MM.1S (cell line): ENCODE measurements at regions not wholly inside any gene's neighbourhood (a gene's known extent, or its start where the extent isn't known, plus 50 kb on each side); places are given as distances from the start of the nearest gene placed in this dataset.

Experiments
- DNase-seq: peaks from one replicate; pipeline ENCODE4 v3.0.0-alpha.2; 2015
- H2AFZ ChIP-seq: fragments of 300-600 bp; sonication (generic); 2 replicates; pipeline ENCODE4 v1.6.0; 2016; ENCODE audit warnings: antibody characterized with exemption, low read length
- H3F3A ChIP-seq: fragments of 300-600 bp; sonication (generic); 2 replicates; pipeline ENCODE4 v1.6.1; 2016; ENCODE audit warnings: mild to moderate bottlenecking, antibody characterized with exemption, low read length, moderate library complexity, mixed read lengths; ENCODE audit not compliant: insufficient read depth
- H3K27ac ChIP-seq: fragments of 300-600 bp; sonication (generic); 2 replicates; pipeline ENCODE4 v1.5.1; 2016; ENCODE audit warnings: mild to moderate bottlenecking, low read length
- H3K27me3 ChIP-seq: fragments of 300-600 bp; sonication (generic); replicated peaks from 2 replicates; pipeline ENCODE4 v1.6.0; 2016; ENCODE audit warnings: low read length; ENCODE audit not compliant: insufficient read depth
- H3K36me3 ChIP-seq: fragments of 300-600 bp; sonication (generic); replicated peaks from 2 replicates; pipeline ENCODE4 v1.6.1; 2016; ENCODE audit warnings: mild to moderate bottlenecking, low read length, mixed read lengths; ENCODE audit not compliant: insufficient read depth
- H3K4me1 ChIP-seq: fragments of 300-600 bp; sonication (generic); 2 replicates; pipeline ENCODE4 v1.6.1; 2016; ENCODE audit warnings: low read length, mixed read lengths
- H3K4me2 ChIP-seq: fragments of 300-600 bp; sonication (generic); 2 replicates; pipeline ENCODE4 v1.6.0; 2016; ENCODE audit warnings: low read depth, low read length
- H3K4me3 ChIP-seq: fragments of 300-600 bp; sonication (generic); 2 replicates; pipeline ENCODE4 v1.5.1; 2016; ENCODE audit warnings: low read length, mixed read lengths
- H3K79me2 ChIP-seq: fragments of 300-600 bp; sonication (generic); 2 replicates; pipeline ENCODE4 v1.6.1; 2016; ENCODE audit warnings: mixed run types, low read length, mixed read lengths
- H3K9ac ChIP-seq: fragments of 300-600 bp; sonication (generic); 2 replicates; pipeline ENCODE4 v1.6.1; 2016; ENCODE audit warnings: low read length, mixed read lengths
- H3K9me2 ChIP-seq: fragments of 300-600 bp; sonication (generic); replicated peaks from 2 replicates; pipeline ENCODE4 v1.6.1; 2016; ENCODE audit warnings: mild to moderate bottlenecking, low read length, mixed read lengths; ENCODE audit not compliant: insufficient read depth
- H3K9me3 ChIP-seq: fragments of 300-600 bp; sonication (generic); replicated peaks from 2 replicates; pipeline ENCODE4 v1.6.1; 2016; ENCODE audit warnings: mild to moderate bottlenecking, low read length, mixed read lengths; ENCODE audit not compliant: insufficient read depth
- H4K20me1 ChIP-seq: fragments of 300-600 bp; sonication (generic); 2 replicates; pipeline ENCODE4 v1.6.1; 2016; ENCODE audit warnings: mild to moderate bottlenecking, low read length, moderate library complexity, mixed read lengths; ENCODE audit not compliant: insufficient read depth
- CTCF ChIP-seq: fragments of 300-600 bp; sonication (generic); IDR thresholded peaks from 2 replicates; pipeline ENCODE4 v1.5.1; 2016; ENCODE audit warnings: antibody characterized with exemption, low read length, mixed read lengths
- EZH2 ChIP-seq: fragments of 300-600 bp; sonication (generic); optimal IDR thresholded peaks from 2 replicates; pipeline ENCODE3; 2017; ENCODE audit warnings: low read depth, mild to moderate bottlenecking, antibody characterized with exemption, low read length, mixed read lengths
- EZH2phosphoT487 ChIP-seq: fragments of 300-600 bp; sonication (generic); IDR thresholded peaks from 2 replicates; pipeline ENCODE4 v1.6.1; 2018; ENCODE audit warnings: antibody characterized with exemption, low read length

- H3K4me2 ChIP-seq: peak overlapping the region; percentile 34; the same call in 1 of the 2 replicates
- H4K20me1 ChIP-seq: no peaks in the 10 kb centered on the region
- H3F3A ChIP-seq: peaks cover 9% of the 10 kb centered on the region
- H3K9me2 ChIP-seq: no peaks in the 10 kb centered on the region
- H3K27ac ChIP-seq: peak overlapping the region; percentile 45; the same call in 1 of the 2 replicates
- no peaks in the 10 kb centered on the region for H3K27me3 ChIP-seq
- no peaks in the 10 kb centered on the region for H3K36me3 ChIP-seq
- H3K79me2 ChIP-seq: peaks cover 97% of the 10 kb centered on the region
- no peak for TF ChIP-seq EZH2
- TF ChIP-seq EZH2phosphoT487: no peak
- TF ChIP-seq CTCF: no peak
- no peak overlapping the region for H2AFZ ChIP-seq
- H3K9ac ChIP-seq: no peak overlapping the region
- DNase-seq: peak; percentile 5
- H3K4me3 ChIP-seq: no peak overlapping the region
- peaks cover 29% of the 10 kb centered on the region for H3K4me1 ChIP-seq
- H3K9me3 ChIP-seq: no peaks in the 10 kb centered on the region
Observed at GRCh38 chr17:77470800-77471733, 330.3 kb downstream of the SEC14L1 start.

- H3K9me3 ChIP-seq: no peaks in the 10 kb centered on the region
- no peak overlapping the region for H2AFZ ChIP-seq
- H3K79me2 ChIP-seq: peaks cover 97% of the 10 kb centered on the region
- H3K36me3 ChIP-seq: no peaks in the 10 kb centered on the region
- H3K4me2 ChIP-seq: peak overlapping the region; percentile 34
- no peak for TF ChIP-seq EZH2
- TF ChIP-seq EZH2phosphoT487: no peak
- no peak for TF ChIP-seq CTCF
- peaks cover 33% of the 10 kb centered on the region for H3K4me1 ChIP-seq
- H3F3A ChIP-seq: peaks cover 11% of the 10 kb centered on the region
- peak overlapping the region; percentile 45 for H3K27ac ChIP-seq
- H3K27me3 ChIP-seq: no peaks in the 10 kb centered on the region
- no peak overlapping the region for H3K4me3 ChIP-seq
- H3K9me2 ChIP-seq: no peaks in the 10 kb centered on the region
- no peaks in the 10 kb centered on the region for H4K20me1 ChIP-seq
- DNase-seq: peak; percentile 19
- H3K9ac ChIP-seq: peak overlapping the region; percentile 25; the same call in 1 of the 2 replicates
Observed at GRCh38 chr17:77471984-77472461, 331.3 kb downstream of the SEC14L1 start.

GRCh38 chr17:77472468-77473310 is 331.9 kb downstream of the SEC14L1 start:
- Histone ChIP-seq H3K36me3 (no peaks in the 10 kb centered on the region), H3K4me1 (peaks cover 39% of the 10 kb centered on the region), H3K9ac (peak overlapping the region; percentile 25; the same call in 1 of the 2 replicates), H3K27ac (peak overlapping the region; percentile 45), H3K4me3 (no peak overlapping the region), H4K20me1 (no peaks in the 10 kb centered on the region), H3K79me2 (peaks cover 97% of the 10 kb centered on the region), H3K9me2 (no peaks in the 10 kb centered on the region), H3K4me2 (peak overlapping the region; percentile 34), H3K9me3 (no peaks in the 10 kb centered on the region), H3F3A (peaks cover 17% of the 10 kb centered on the region), H3K27me3 (no peaks in the 10 kb centered on the region), H2AFZ (no peak overlapping the region)
- DNase-seq: peak; percentile 27
- TF ChIP-seq CTCF: no peak
- no peak for TF ChIP-seq EZH2
- TF ChIP-seq EZH2phosphoT487: no peak
